Choroid plexus epithelial cell (primary cell): ENCODE measurements at regions not wholly inside any gene's neighbourhood (a gene's known extent, or its start where the extent isn't known, plus 50 kb on each side); places are given as distances from the start of the nearest gene placed in this dataset.

ENCODE experiments used
- DNase-seq: peaks from one replicate; pipeline ENCODE4 v3.0.0-alpha.2; 2010; ENCODE audit warnings: low read depth
- H3K4me3 ChIP-seq: 2 replicates; pipeline ENCODE4 v1.5.1; 2011; ENCODE audit warnings: low read depth, mild to moderate bottlenecking, control low read depth, low read length, moderate library complexity
- TF ChIP-seq, protein P1 (sequence below): conservative IDR thresholded peaks from 2 replicates; pipeline ENCODE4 v1.5.1; 2011; ENCODE audit warnings: low read depth, mild to moderate bottlenecking, control low read depth, inconsistent platforms, low read length, moderate library complexity

- peak; percentile 33 for DNase-seq
- TF ChIP-seq, protein P1, sequence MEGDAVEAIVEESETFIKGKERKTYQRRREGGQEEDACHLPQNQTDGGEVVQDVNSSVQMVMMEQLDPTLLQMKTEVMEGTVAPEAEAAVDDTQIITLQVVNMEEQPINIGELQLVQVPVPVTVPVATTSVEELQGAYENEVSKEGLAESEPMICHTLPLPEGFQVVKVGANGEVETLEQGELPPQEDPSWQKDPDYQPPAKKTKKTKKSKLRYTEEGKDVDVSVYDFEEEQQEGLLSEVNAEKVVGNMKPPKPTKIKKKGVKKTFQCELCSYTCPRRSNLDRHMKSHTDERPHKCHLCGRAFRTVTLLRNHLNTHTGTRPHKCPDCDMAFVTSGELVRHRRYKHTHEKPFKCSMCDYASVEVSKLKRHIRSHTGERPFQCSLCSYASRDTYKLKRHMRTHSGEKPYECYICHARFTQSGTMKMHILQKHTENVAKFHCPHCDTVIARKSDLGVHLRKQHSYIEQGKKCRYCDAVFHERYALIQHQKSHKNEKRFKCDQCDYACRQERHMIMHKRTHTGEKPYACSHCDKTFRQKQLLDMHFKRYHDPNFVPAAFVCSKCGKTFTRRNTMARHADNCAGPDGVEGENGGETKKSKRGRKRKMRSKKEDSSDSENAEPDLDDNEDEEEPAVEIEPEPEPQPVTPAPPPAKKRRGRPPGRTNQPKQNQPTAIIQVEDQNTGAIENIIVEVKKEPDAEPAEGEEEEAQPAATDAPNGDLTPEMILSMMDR: no peak
- H3K4me3 ChIP-seq: no peak overlapping the region
These were observed 200.5 kb upstream of the PHACTR1 start for GRCh38 chr6:12516070-12516469.

GRCh38 chr6:12522347-12522746 lies 194.2 kb upstream of the PHACTR1 start:
- TF ChIP-seq, protein P1: no peak
- no peak overlapping the region for H3K4me3 ChIP-seq
- peak; percentile 56 for DNase-seq

- H3K4me3 ChIP-seq: no peak overlapping the region
- TF ChIP-seq, protein P1: no peak
- DNase-seq: no peak
These were observed 192.8 kb upstream of the PHACTR1 start for GRCh38 chr6:12523726-12524125.

GRCh38 chr6:12525276-12525675 lies 191.3 kb upstream of the PHACTR1 start:
- TF ChIP-seq, protein P1: no peak
- no peak for DNase-seq

DNA sequence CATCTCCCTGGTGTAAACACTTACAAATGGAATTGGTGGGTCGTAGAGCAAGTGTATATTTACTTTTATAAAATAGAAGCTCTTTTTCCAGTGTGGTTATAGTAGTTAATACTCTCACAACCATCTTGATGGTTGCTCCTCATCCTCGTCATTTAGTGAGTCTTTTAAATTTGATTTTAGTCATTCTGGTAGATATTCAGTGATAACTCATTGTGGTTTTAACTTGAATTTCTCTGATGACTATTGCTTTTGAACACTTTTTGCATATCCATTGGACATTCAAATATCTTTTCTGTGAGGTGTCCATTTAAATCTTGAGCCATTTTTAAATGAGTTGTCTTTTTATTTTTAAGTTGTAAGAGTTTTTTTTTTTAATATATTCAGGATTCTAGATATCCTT lies 189.2 kb upstream of the PHACTR1 start:
- TF ChIP-seq, protein P1: no peak
- no peak for DNase-seq
- H3K4me3 ChIP-seq: no peak overlapping the region

More at GRCh38 chr6:12525276-12525675, 191.3 kb upstream of the PHACTR1 start:
- H3K4me3 ChIP-seq: no peak overlapping the region

DNA sequence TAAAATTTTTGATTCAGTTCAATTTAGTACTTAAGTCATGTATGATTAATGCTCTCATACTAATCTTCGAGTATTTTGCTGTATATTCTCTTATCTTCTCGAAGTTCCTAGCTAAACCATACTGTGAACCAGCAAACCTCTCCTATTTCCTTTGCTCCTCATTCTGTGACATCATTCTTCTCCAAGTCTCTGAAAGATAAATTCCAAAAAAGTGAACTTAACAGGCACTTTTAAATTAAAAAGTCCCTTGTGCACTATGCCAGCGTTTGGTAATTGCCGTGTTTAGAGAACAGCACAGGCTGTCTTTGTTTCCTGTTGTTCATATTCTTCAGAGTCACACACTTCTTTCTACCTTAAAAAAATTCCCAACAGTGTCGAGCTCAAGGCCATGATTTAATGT lies 188.4 kb upstream of the PHACTR1 start:
- no peak for DNase-seq
- TF ChIP-seq, protein P1: no peak
- H3K4me3 ChIP-seq: no peak overlapping the region

- TF ChIP-seq, protein P1: no peak
- H3K4me3 ChIP-seq: no peak overlapping the region
- no peak for DNase-seq
These were observed 187.8 kb upstream of the PHACTR1 start for GRCh38 chr6:12528581-12529363.
